Keratinocyte (primary cell): ENCODE measurements at regions not wholly inside any gene's neighbourhood (a gene's known extent, or its start where the extent isn't known, plus 50 kb on each side); places are given as distances from the start of the nearest gene placed in this dataset.
"Not testable (repeated sequence)": the region's sequence is repeated elsewhere in the genome, so short reads cannot be mapped to it uniquely, and the experiment has no call there.

Source experiments
- CTCF ChIP-seq, 3 experiments: IDR thresholded peaks in 1 of 3; conservative IDR thresholded peaks in 1 of 3; optimal IDR thresholded peaks in 1 of 3; 2 replicates in 2 of 3; 3 replicates in 1 of 3; pipeline versions ENCODE3 to v1.5.1; 2011; ENCODE audit warnings: low read length in 3 of 3, mild to moderate bottlenecking in 3 of 3, moderate library complexity in 2 of 3, control low read depth in 1 of 3, inconsistent platforms in 1 of 3; ENCODE audit not compliant: insufficient read depth in 2 of 3; ENCODE audit errors: extremely low read depth in 1 of 3
- EZH2 ChIP-seq: IDR thresholded peaks from one replicate; pipeline ENCODE4 v1.6.1; 2012; ENCODE audit warnings: inconsistent platforms, mild to moderate bottlenecking, low read length, moderate library complexity

GRCh38 chr6:167421944-167422343 is 97.1 kb downstream of the TTLL2 start:
- TF ChIP-seq CTCF (optimal IDR thresholded peaks at IDR 0.05 in 1 of 3, IDR thresholded peaks at IDR 0.05 in 1 of 3, conservative IDR thresholded peaks at IDR 0.05 in 1 of 3; ENCODE audit: extremely low read depth in 1 of 3, insufficient read depth in 2 of 3, low read length in 3 of 3); EZH2: not testable (repeated sequence)
